Transverse colon (tissue), 4 donors: ENCODE measurements at regions not wholly inside any gene's neighbourhood (a gene's known extent, or its start where the extent isn't known, plus 50 kb on each side); places are given as distances from the start of the nearest gene placed in this dataset.

Experiments used
- DNase-seq: peaks from one replicate; pipeline ENCODE4 v3.0.0-alpha.2; 2019
- H3K27ac ChIP-seq, 4 donors: fragments of 200-600 bp; sonication (generic); 2 replicates each; pipeline ENCODE4 v1.5.1; 2016 to 2018; ENCODE audit warnings: inconsistent platforms in 4 of 4
- H3K27me3 ChIP-seq: fragments of 200-600 bp; sonication (generic); 2 replicates; pipeline ENCODE4 v1.5.1; 2017; ENCODE audit warnings: inconsistent platforms
- H3K36me3 ChIP-seq, 4 donors: fragments of 200-600 bp; sonication (generic); 2 replicates each; pipeline ENCODE4 v1.5.1; 2017 to 2019; ENCODE audit warnings: inconsistent platforms in 4 of 4
- H3K4me1 ChIP-seq, 4 donors: fragments of 200-600 bp; sonication (generic); 2 replicates each; pipeline ENCODE4 v1.5.1; 2017 to 2020; ENCODE audit warnings: inconsistent platforms in 4 of 4
- H3K4me3 ChIP-seq, 4 donors: fragments of 200-600 bp; sonication (generic); 1 replicate in 1 of 4; 2 replicates in 3 of 4; pipeline versions ENCODE4 v1.5.1 to v1.6.1; 2017 to 2019; ENCODE audit warnings: inconsistent platforms in 4 of 4
- H3K9me3 ChIP-seq, 2 donors: fragments of 200-600 bp; sonication (generic); 2 replicates each; pipeline ENCODE4 v1.5.1; 2017 to 2019; ENCODE audit warnings: inconsistent platforms in 2 of 2
- CTCF ChIP-seq, 5 experiments: fragments of 200-600 bp in 3 of 5; fragments of 450-650 bp in 2 of 5; sonication (generic) in 3 of 5; IDR thresholded peaks; 1 replicate in 2 of 5; 2 replicates in 3 of 5; pipeline ENCODE4 v1.5.1; 2016 to 2017; ENCODE audit warnings: antibody characterized with exemption in 5 of 5, inconsistent platforms in 3 of 5, mild to moderate bottlenecking in 2 of 5, moderate library complexity in 1 of 5
- EP300 ChIP-seq: sonication (generic); formaldehyde crosslinking; IDR thresholded peaks from one replicate; pipeline ENCODE4 v1.6.1; 2017; ENCODE audit warnings: antibody characterized with exemption, low read depth
- POLR2A ChIP-seq: fragments of 450-650 bp; IDR thresholded peaks from one replicate; pipeline ENCODE4 v1.6.1; 2016; ENCODE audit warnings: antibody characterized with exemption, mild to moderate bottlenecking, moderate library complexity
- POLR2AphosphoS5 ChIP-seq, 3 donors: sonication (generic); formaldehyde crosslinking; IDR thresholded peaks; one replicate each; pipeline ENCODE4 v1.6.1; 2016; ENCODE audit warnings: antibody characterized with exemption in 3 of 3
- WGBS, 2 donors: methylation state at CpG; one replicate each; pipeline ENCODE4 v1.1.5; 2018; ENCODE audit warnings: low coverage in 1 of 2; 5-methylcytosine and 5-hydroxymethylcytosine counted together
- in situ Hi-C, 4 donors: fragments of 200-750 bp; cut with MboI; loops; one replicate each; pipeline versions ENCODE4 v1.15.0 to v1.15.1; 2017; ENCODE audit warnings: low sequenced_read_pairs in 3 of 4, low pct_ligation_motif_present in 1 of 4, low pct_unique_long_range_greater_than_20kb in 1 of 4
- intact Hi-C: fragments of 100-400 bp; cut with DNase I; formaldehyde crosslinking; loops from one replicate; pipeline ENCODE4 v1.15.1; 2023; ENCODE audit warnings: low total_unique reads

- no peaks in the 10 kb centered on the region for H3K9me3 ChIP-seq
- no peak overlapping the region for H3K27ac ChIP-seq
- no peaks in the 10 kb centered on the region for H3K36me3 ChIP-seq
- H3K4me1 ChIP-seq = no peaks in the 10 kb centered on the region
- in situ Hi-C loops (no loop called here), intact Hi-C loops (no loop called here)
- no peak for TF ChIP-seq EP300
- no peak for TF ChIP-seq CTCF (IDR thresholded peaks at IDR 0.05)
- TF ChIP-seq POLR2AphosphoS5 (IDR thresholded peaks at IDR 0.05) = no peak
- no peak for TF ChIP-seq POLR2A
- DNase-seq = no peak
- H3K27me3 ChIP-seq = no peaks in the 10 kb centered on the region
- WGBS, 2 donors = 73 to 82% methylated on average over 2 of the region's 2 CpGs
- H3K4me3 ChIP-seq = no peak overlapping the region
Measured at GRCh38 chr4:27787195-27787594, 926.6 kb downstream of the STIM2 start.

- WGBS, 2 donors = 77 to 91% methylated on average over 6 of the region's 6 CpGs
- no peak overlapping the region for H3K4me3 ChIP-seq
- no peaks in the 10 kb centered on the region for H3K9me3 ChIP-seq
- intact Hi-C loops (no loop called here), in situ Hi-C loops (no loop called here)
- no peak for TF ChIP-seq POLR2A
- DNase-seq = no peak
- H3K27ac ChIP-seq = no peak overlapping the region
- no peaks in the 10 kb centered on the region for H3K36me3 ChIP-seq
- H3K27me3 ChIP-seq = no peaks in the 10 kb centered on the region
- H3K4me1 ChIP-seq = no peaks in the 10 kb centered on the region
Measured at GRCh38 chr4:27789773-27790172, 929.1 kb downstream of the STIM2 start.

- intact Hi-C loops (no loop called here), in situ Hi-C loops (no loop called here)
- Histone ChIP-seq H3K4me3 (no peak overlapping the region), H3K27ac (no peak overlapping the region), H3K4me1 (no peaks in the 10 kb centered on the region), H3K27me3 (no peaks in the 10 kb centered on the region), H3K36me3 (no peaks in the 10 kb centered on the region), H3K9me3 (no peaks in the 10 kb centered on the region)
- no peak for TF ChIP-seq POLR2AphosphoS5 (IDR thresholded peaks at IDR 0.05)
- TF ChIP-seq EP300 = no peak
- no peak for TF ChIP-seq POLR2A
- 65 to 78% methylated on average over 5 of the region's 5 CpGs for WGBS, 2 donors
- DNase-seq = no peak
Measured at GRCh38 chr4:27790911-27791310, 930.3 kb downstream of the STIM2 start.

GRCh38 chr4:27791640-27792039, 931.0 kb downstream of the STIM2 start:
- Histone ChIP-seq H3K27me3 (no peaks in the 10 kb centered on the region), H3K9me3 (no peaks in the 10 kb centered on the region), H3K27ac (no peak overlapping the region), H3K4me3 (no peak overlapping the region), H3K4me1 (no peaks in the 10 kb centered on the region), H3K36me3 (no peaks in the 10 kb centered on the region)
- DNase-seq = no peak
- TF ChIP-seq CTCF (IDR thresholded peaks at IDR 0.05) (no peak), POLR2A (no peak), EP300 (no peak), POLR2AphosphoS5 (IDR thresholded peaks at IDR 0.05) (no peak)
- in situ Hi-C loops (no loop called here), intact Hi-C loops (no loop called here)
- WGBS, 2 donors = 73 to 75% methylated on average over 4 of the region's 4 CpGs

GRCh38 chr4:27807207-27807606, 946.6 kb downstream of the STIM2 start:
- Histone ChIP-seq H3K9me3 (no peaks in the 10 kb centered on the region), H3K27me3 (no peaks in the 10 kb centered on the region), H3K27ac (no peak overlapping the region), H3K4me3 (no peak overlapping the region), H3K36me3 (no peaks in the 10 kb centered on the region), H3K4me1 (no peaks in the 10 kb centered on the region)
- DNase-seq = no peak
- in situ Hi-C loops = no loop called here
- WGBS, 2 donors = 51 to 52% methylated on average over 2 to 3 of the region's 3 CpGs
- intact Hi-C loops = no loop called here
- TF ChIP-seq POLR2A (no peak), CTCF (IDR thresholded peaks at IDR 0.05) (no peak)
